HCT116 (cell line): ENCODE measurements at regions not wholly inside any gene's neighbourhood (a gene's known extent, or its start where the extent isn't known, plus 50 kb on each side); places are given as distances from the start of the nearest gene placed in this dataset.
A peak's percentile ranks its signal among the peaks of the same experiment; 100 is the strongest.

Experiments used
- ATAC-seq: fragments of 200-7000 bp; cut with Tn5 transposase; 2 replicates; pipeline ENCODE4 v1.9.1; 2020; ENCODE audit warnings: mild to moderate bottlenecking, moderate library complexity
- BruUV-seq: library from RNA; stranded (reverse); fragments of 400-500 nt; replicated peaks from 2 replicates; lab custom pipeline; 2021; lab: Mats Ljungman, UMichigan
- CTCF ChIA-PET: fragments of 300-600 bp; sonication (Branson Sonifier 250); formaldehyde crosslinking; loops from one replicate; lab custom pipeline; 2021; ENCODE audit warnings: antibody characterized with exemption; lab: Charles Lee
- POLR2A ChIA-PET: fragments of 300-600, 350-600 bp; sonication (Branson Sonifier 250); formaldehyde crosslinking; loops from one replicate; lab custom pipeline; 2021; ENCODE audit warnings: antibody characterized with exemption; lab: Charles Lee
- RAD21 ChIA-PET, 2 experiments: fragments of 300-600 bp; sonication (Branson Sonifier 250); formaldehyde crosslinking; loops; one replicate each; lab custom pipeline; 2023; ENCODE audit warnings: low total read pairs in 2 of 2; ENCODE audit not compliant: uncharacterized antibody in 2 of 2, unreplicated experiment in 2 of 2, low non-redundant PET in 1 of 2; lab: Charles Lee
- DNase-seq: peaks from one replicate; pipeline ENCODE4 v3.0.0-alpha.2; 2010; ENCODE audit warnings: low read depth, low spot score
- H2AFZ ChIP-seq: fragments of 200-600 bp; shearing (Covaris generic), sonication (generic); 2 replicates; pipeline ENCODE4 v1.6.1; 2017; ENCODE audit warnings: low read depth, mixed run types, mixed read lengths, antibody characterized with exemption, low read length; ENCODE audit not compliant: poor library complexity, severe bottlenecking
- H3K27ac ChIP-seq: 2 replicates; pipeline ENCODE4 v1.5.1; 2012; ENCODE audit warnings: low read depth, low read length
- H3K27me3 ChIP-seq: fragments of 200-600 bp; sonication (generic); 2 replicates; pipeline ENCODE4 v1.6.1; 2016; ENCODE audit warnings: mixed run types, low read length, mixed read lengths; ENCODE audit not compliant: insufficient read depth
- H3K36me3 ChIP-seq, 2 experiments: fragments of 200-500 bp in 1 of 2; fragments of 200-600 bp in 1 of 2; sonication (Bioruptor generic) in 1 of 2; sonication (generic) in 1 of 2; 2 replicates each; pipeline versions ENCODE4 v1.5.1 to v1.6.1; 2014 to 2016; ENCODE audit warnings: low read length in 2 of 2, inconsistent platforms in 1 of 2, mixed read lengths in 1 of 2, mixed run types in 1 of 2; ENCODE audit not compliant: insufficient read depth in 2 of 2, control insufficient read depth in 1 of 2
- H3K4me1 ChIP-seq, 2 experiments: fragments of 200-600 bp in 1 of 2; sonication (generic) in 1 of 2; 2 replicates each; pipeline versions ENCODE4 v1.5.1 to v1.6.1; 2012 to 2017; ENCODE audit warnings: low read length in 2 of 2, inconsistent platforms in 1 of 2, mild to moderate bottlenecking in 1 of 2, mixed read lengths in 1 of 2, mixed run types in 1 of 2, moderate library complexity in 1 of 2; ENCODE audit not compliant: insufficient read depth in 2 of 2, control insufficient read depth in 1 of 2
- H3K4me2 ChIP-seq: fragments of 200-600 bp; sonication (generic); 2 replicates; pipeline ENCODE4 v1.6.1; 2017; ENCODE audit warnings: mixed run types, low read length, mixed read lengths
- H3K4me3 ChIP-seq, 2 experiments: fragments of 200-600 bp in 1 of 2; sonication (generic) in 1 of 2; replicated peaks in 1 of 2; 2 replicates each; pipeline ENCODE4 v1.5.1; 2011 to 2016; ENCODE audit warnings: low read length in 2 of 2, control low read depth in 1 of 2, low read depth in 1 of 2, mild to moderate bottlenecking in 1 of 2, mixed read lengths in 1 of 2, mixed run types in 1 of 2
- H3K79me2 ChIP-seq: fragments of 200-600 bp; sonication (generic); 2 replicates; pipeline ENCODE4 v1.6.1; 2017; ENCODE audit warnings: mild to moderate bottlenecking, mixed run types, low read length, moderate library complexity, mixed read lengths; ENCODE audit not compliant: insufficient read depth
- H3K9ac ChIP-seq: fragments of 200-600 bp; sonication (generic); 2 replicates; pipeline ENCODE4 v1.6.1; 2016; ENCODE audit warnings: low read length, mixed read lengths
- H3K9me2 ChIP-seq: fragments of 200-600 bp; sonication (generic), shearing (Covaris generic); 2 replicates; pipeline ENCODE4 v1.6.1; 2017; ENCODE audit warnings: mixed run types, mild to moderate bottlenecking, moderate library complexity; ENCODE audit not compliant: insufficient read depth
- H3K9me3 ChIP-seq, 2 experiments: fragments of 200-500 bp in 1 of 2; fragments of 200-600 bp in 1 of 2; sonication (Bioruptor generic) in 1 of 2; sonication (generic) in 1 of 2; 2 replicates each; pipeline ENCODE4 v1.6.1; 2014 to 2017; ENCODE audit warnings: low read length in 2 of 2, mixed read lengths in 2 of 2, inconsistent platforms in 1 of 2, low read depth in 1 of 2, mild to moderate bottlenecking in 1 of 2, mixed run types in 1 of 2, moderate library complexity in 1 of 2; ENCODE audit not compliant: control insufficient read depth in 1 of 2, insufficient read depth in 1 of 2
- H4K20me1 ChIP-seq: fragments of 200-600 bp; sonication (generic), shearing (Covaris generic); 2 replicates; pipeline ENCODE4 v1.6.1; 2017; ENCODE audit warnings: mixed run types, mild to moderate bottlenecking, moderate library complexity; ENCODE audit not compliant: insufficient read depth
- EZH2phosphoT487 ChIP-seq: fragments of 200-600 bp; IDR thresholded peaks from 2 replicates; pipeline ENCODE4 v1.6.1; 2018; ENCODE audit warnings: antibody characterized with exemption, borderline replicate concordance
- FOSL1 ChIP-seq: IDR thresholded peaks from 2 replicates; pipeline ENCODE4 v1.6.1; 2012; ENCODE audit warnings: low read depth
- JUND ChIP-seq: IDR thresholded peaks from 2 replicates; pipeline ENCODE4 v1.6.1; 2012
- SP1 ChIP-seq: IDR thresholded peaks from 2 replicates; pipeline ENCODE4 v1.6.1; 2012; ENCODE audit warnings: low read depth
- TCF7L2 ChIP-seq: IDR thresholded peaks from 2 replicates; pipeline ENCODE4 v1.7.0; 2011; ENCODE audit warnings: borderline replicate concordance, inconsistent platforms; ENCODE audit not compliant: insufficient read depth, insufficient read length; ENCODE audit errors: extremely low read depth
- YY1 ChIP-seq: IDR thresholded peaks from 2 replicates; pipeline ENCODE4 v1.6.1; 2011; ENCODE audit warnings: low read length, low read depth, moderate library complexity, mild to moderate bottlenecking; ENCODE audit not compliant: insufficient replicate concordance; ENCODE audit errors: extremely low read depth
- ZBTB33 ChIP-seq: IDR thresholded peaks from 2 replicates; pipeline ENCODE4 v1.6.1; 2011; ENCODE audit warnings: mild to moderate bottlenecking, low read length, moderate library complexity; ENCODE audit not compliant: insufficient replicate concordance; ENCODE audit errors: extremely low read depth
- ZFX ChIP-seq: fragments of 450-650 bp; IDR thresholded peaks from 2 replicates; pipeline ENCODE4 v1.6.1; 2017
- ZNF274 ChIP-seq: fragments of 200-500 bp; sonication (Bioruptor generic); IDR thresholded peaks from 2 replicates; pipeline ENCODE4 v1.6.1; 2014; ENCODE audit warnings: mild to moderate bottlenecking, low read depth, low read length, inconsistent platforms
- intact Hi-C: fragments of 100-400 bp; cut with micrococcal nuclease; formaldehyde crosslinking; loops from 2 replicates; pipeline ENCODE4 v1.10.0; 2022

- Histone ChIP-seq H3K4me3 (no peak overlapping the region), H3K4me1 (peaks cover 15 to 41% of the 10 kb centered on the region in 2 experiments), H2AFZ (no peak overlapping the region), H3K9ac (no peak overlapping the region), H3K4me2 (peak overlapping the region; percentile 37; the same call in 1 of the 2 replicates), H3K79me2 (no peaks in the 10 kb centered on the region)
- no TSS peak for BruUV-seq
- RAD21 ChIA-PET, result no interaction called here
- intact Hi-C loops, result no loop called here
- no peak for ATAC-seq
- TF ChIP-seq ZNF274, result no peak
- TF ChIP-seq, all 23 proteins: peak for 0
- Histone ChIP-seq H3K9me3 (no peaks in the 10 kb centered on the region), H3K36me3 (no peaks in the 10 kb centered on the region), H4K20me1 (no peaks in the 10 kb centered on the region), H3K27ac (no peak overlapping the region), H3K9me2 (no peaks in the 10 kb centered on the region), H3K27me3 (no peaks in the 10 kb centered on the region)
- POLR2A ChIA-PET, result no interaction called here
- CTCF ChIA-PET, result no interaction called here
- no peak for DNase-seq
Measured at GRCh38 chr3:23663661-23664186, 142.0 kb upstream of the UBE2E1 start.

- POLR2A ChIA-PET, result no interaction called here
- no peak overlapping the region for H3K27ac ChIP-seq
- intact Hi-C loops, result no loop called here
Measured at GRCh38 chr3:23664459-23664858, 141.3 kb upstream of the UBE2E1 start.

More at GRCh38 chr3:23664459-23664858, 141.3 kb upstream of the UBE2E1 start:
- no TSS peak for BruUV-seq
- H3K4me1 ChIP-seq, result peaks cover 22 to 48% of the 10 kb centered on the region in 2 experiments
- H3K4me3 ChIP-seq, result no peak overlapping the region
- TF ChIP-seq ZBTB33 (no peak), ZFX (no peak), JUND (0 out of 2 replicates have a peak, but pooled peaks have one; percentile 31), YY1 (no peak), TCF7L2 (no peak), FOSL1 (peak; percentile 43), EZH2phosphoT487 (no peak), SP1 (0 out of 2 replicates have a peak, but pooled peaks have one; percentile 14)
- TF ChIP-seq, all 23 proteins: peak for 3
- H4K20me1 ChIP-seq, result no peaks in the 10 kb centered on the region
- peak overlapping the region; percentile 52 for H2AFZ ChIP-seq
- RAD21 ChIA-PET, result no interaction called here
- no peaks in the 10 kb centered on the region for H3K9me3 ChIP-seq
- CTCF ChIA-PET, result no interaction called here
- ATAC-seq (no peak), DNase-seq (no peak)
- no peaks in the 10 kb centered on the region for H3K36me3 ChIP-seq
- H3K27me3 ChIP-seq, result no peaks in the 10 kb centered on the region
- H3K79me2 ChIP-seq, result no peaks in the 10 kb centered on the region
- no peaks in the 10 kb centered on the region for H3K9me2 ChIP-seq
- no peak overlapping the region for H3K9ac ChIP-seq
- peak overlapping the region; percentile 37 for H3K4me2 ChIP-seq
